A549 (cell line): ENCODE measurements at regions not wholly inside any gene's neighbourhood (a gene's known extent, or its start where the extent isn't known, plus 50 kb on each side); places are given as distances from the start of the nearest gene placed in this dataset.

ENCODE experiments used
- ATAC-seq, 2 experiments: fragments of 200-7000 bp in 1 of 2; fragments of >200 bp in 1 of 2; cut with Nextera tagmentation in 1 of 2; cut with Tn5 transposase in 1 of 2; 3 replicates each; pipeline versions ENCODE4 v1.8.0 to v1.9.1; 2018 to 2020; ENCODE audit warnings: mild to moderate bottlenecking in 1 of 2, moderate library complexity in 1 of 2
- CTCF ChIA-PET: fragments of 300-600 bp; sonication (Branson Sonifier 250); formaldehyde crosslinking; extraction: SDS; loops from one replicate; lab custom pipeline; 2021; ENCODE audit warnings: antibody characterized with exemption, inconsistent platforms; lab: Yijun Ruan, JAX
- POLR2A ChIA-PET: fragments of 350-600 bp; formaldehyde crosslinking; extraction: SDS; loops from one replicate; lab custom pipeline; 2021; ENCODE audit warnings: antibody characterized with exemption, inconsistent platforms; lab: Yijun Ruan, JAX
- DNase-seq, 2 experiments: peaks; one replicate each; pipeline versions ENCODE4 v3.0.0 to v3.0.0-alpha.2; 2011 to 2016; ENCODE audit warnings: low read depth in 1 of 2, low spot score in 1 of 2
- FAIRE-seq: peaks from 2 replicates; lab custom pipeline; 2011; peaks lifted over from hg19 to GRCh38; lab: Jason Lieb, UNC
- H3K27ac ChIP-seq, 2 experiments: fragments of >200 bp; sonication (Bioruptor Twin); formaldehyde crosslinking; 3 replicates each; pipeline ENCODE4 v1.5.1; 2016 to 2017
- H3K4me1 ChIP-seq: fragments of >200 bp; sonication (Bioruptor Twin); formaldehyde crosslinking; 3 replicates; pipeline ENCODE4 v1.6.1; 2016
- H3K4me2 ChIP-seq: fragments of >200 bp; sonication (Bioruptor Twin); formaldehyde crosslinking; 3 replicates; pipeline ENCODE4 v1.6.1; 2016
- H3K4me3 ChIP-seq: fragments of >200 bp; sonication (Bioruptor Twin); formaldehyde crosslinking; 3 replicates; pipeline ENCODE4 v1.5.1; 2016
- H3K9me3 ChIP-seq: fragments of >200 bp; sonication (Bioruptor Twin); formaldehyde crosslinking; 3 replicates; pipeline ENCODE4 v1.6.1; 2016
- BCL3 ChIP-seq: fragments of >200 bp; sonication (Bioruptor Twin); formaldehyde crosslinking; IDR thresholded peaks from 3 replicates; pipeline ENCODE4 v1.6.1; 2016
- BHLHE40 ChIP-seq: IDR thresholded peaks from 2 replicates; pipeline ENCODE4 v1.6.1; 2012; ENCODE audit warnings: low read depth, low read length, inconsistent platforms
- CBX8 ChIP-seq: fragments of 200-600 bp; sonication (generic); IDR thresholded peaks from 2 replicates; pipeline ENCODE4 v1.6.1; 2016
- CEBPB ChIP-seq, 2 experiments: fragments of >200 bp in 1 of 2; sonication (Bioruptor Twin) in 1 of 2; formaldehyde crosslinking in 1 of 2; IDR thresholded peaks; 2 replicates each; pipeline ENCODE4 v1.6.1; 2012 to 2016
- CHD2 ChIP-seq: fragments of 150-350 bp; IDR thresholded peaks from 2 replicates; pipeline ENCODE4 v1.6.1; 2014; ENCODE audit warnings: low read length; ENCODE audit not compliant: partially characterized antibody
- CTCF ChIP-seq: fragments of >200 bp; sonication (Bioruptor Twin); formaldehyde crosslinking; IDR thresholded peaks from 3 replicates; pipeline ENCODE4 v1.5.1; 2016
- E2F6 ChIP-seq: IDR thresholded peaks from 2 replicates; pipeline ENCODE4 v1.6.1; 2012; ENCODE audit warnings: low read depth, borderline replicate concordance
- EHF ChIP-seq: fragments of 250-450 bp; sonication (Bioruptor Pico); IDR thresholded peaks from 2 replicates; pipeline ENCODE4 v1.5.0; 2020; ENCODE audit warnings: mild to moderate bottlenecking
- EP300 ChIP-seq, 2 experiments: fragments of >200 bp; sonication (Bioruptor Twin); formaldehyde crosslinking; IDR thresholded peaks; 2 replicates in 1 of 2; 3 replicates in 1 of 2; pipeline ENCODE4 v1.6.1; 2016 to 2017
- FOSB ChIP-seq: fragments of 250-450 bp; sonication (Bioruptor Pico); IDR thresholded peaks from 2 replicates; pipeline ENCODE4 v1.5.0; 2020; ENCODE audit warnings: mild to moderate bottlenecking, moderate library complexity
- FOSL2 ChIP-seq, 2 experiments: fragments of 450-650 bp in 1 of 2; fragments of >200 bp in 1 of 2; sonication (Bioruptor Twin) in 1 of 2; formaldehyde crosslinking; IDR thresholded peaks; 2 replicates each; pipeline versions ENCODE4 v1.5.0 to v1.6.1; 2016 to 2020; ENCODE audit warnings: mild to moderate bottlenecking in 1 of 2, moderate library complexity in 1 of 2
- FOXS1 ChIP-seq: fragments of 250-450 bp; sonication (Bioruptor Pico); IDR thresholded peaks from 2 replicates; pipeline ENCODE4 v1.5.0; 2020; ENCODE audit warnings: mild to moderate bottlenecking, moderate library complexity
- GATA3 ChIP-seq: IDR thresholded peaks from 2 replicates; pipeline ENCODE4 v1.6.1; 2012; ENCODE audit warnings: borderline replicate concordance
- HDAC2 ChIP-seq: fragments of 200-600 bp; sonication (generic); IDR thresholded peaks from 2 replicates; pipeline ENCODE4 v1.6.1; 2016
- HEYL ChIP-seq: fragments of 250-450 bp; sonication (Bioruptor Pico); IDR thresholded peaks from 2 replicates; pipeline ENCODE4 v1.8.0; 2021; ENCODE audit warnings: mild to moderate bottlenecking, moderate library complexity
- HOXB13 ChIP-seq: fragments of 250-450 bp; sonication (Bioruptor Pico); IDR thresholded peaks from 2 replicates; pipeline ENCODE4 v1.5.0; 2020; ENCODE audit warnings: low read depth, mild to moderate bottlenecking, moderate library complexity
- KDM1A ChIP-seq: fragments of 200-600 bp; sonication (generic); IDR thresholded peaks from 2 replicates; pipeline ENCODE4 v1.6.1; 2016; ENCODE audit warnings: low read depth, mild to moderate bottlenecking
- KDM5A ChIP-seq: fragments of 200-600 bp; sonication (generic); IDR thresholded peaks from 2 replicates; pipeline ENCODE4 v1.6.1; 2016; ENCODE audit warnings: antibody characterized with exemption, mild to moderate bottlenecking
- MYC ChIP-seq: IDR thresholded peaks from 2 replicates; pipeline ENCODE4 v1.6.1; 2012; ENCODE audit warnings: mild to moderate bottlenecking, inconsistent platforms, low read length, improper control_type of control experiment, borderline replicate concordance
- NR3C1 ChIP-seq: fragments of >200 bp; sonication (Bioruptor Twin); formaldehyde crosslinking; IDR thresholded peaks from 3 replicates; pipeline ENCODE4 v1.6.1; 2017
- PHF8 ChIP-seq: fragments of 200-600 bp; sonication (generic); IDR thresholded peaks from 2 replicates; pipeline ENCODE4 v1.6.1; 2016; ENCODE audit warnings: low read depth, mild to moderate bottlenecking, antibody characterized with exemption, moderate library complexity, borderline replicate concordance
- POLR2AphosphoS2 ChIP-seq: conservative IDR thresholded peaks from 2 replicates; pipeline ENCODE4 v1.6.1; 2012; ENCODE audit warnings: low read length, improper control_type of control experiment, inconsistent platforms
- RAD21 ChIP-seq, 2 experiments: fragments of >200 bp in 1 of 2; sonication (Bioruptor Twin) in 1 of 2; formaldehyde crosslinking in 1 of 2; IDR thresholded peaks in 1 of 2; conservative IDR thresholded peaks in 1 of 2; 2 replicates in 1 of 2; 3 replicates in 1 of 2; pipeline ENCODE4 v1.6.1; 2012 to 2018; ENCODE audit warnings: inconsistent platforms in 1 of 2
- RCOR1 ChIP-seq: fragments of 150-350 bp; IDR thresholded peaks from 2 replicates; pipeline ENCODE4 v1.6.1; 2014; ENCODE audit warnings: antibody characterized with exemption, low read length, low read depth
- RFX5 ChIP-seq: fragments of 450-650 bp; IDR thresholded peaks from 2 replicates; pipeline ENCODE4 v1.7.1; 2014; ENCODE audit warnings: antibody characterized with exemption, mild to moderate bottlenecking, moderate library complexity
- RNF2 ChIP-seq: fragments of 200-600 bp; sonication (generic); IDR thresholded peaks from 2 replicates; pipeline ENCODE4 v1.6.1; 2016; ENCODE audit warnings: low read depth, mild to moderate bottlenecking, antibody characterized with exemption, moderate library complexity, borderline replicate concordance
- SMC3 ChIP-seq: fragments of >200 bp; sonication (Bioruptor Twin); formaldehyde crosslinking; IDR thresholded peaks from 3 replicates; pipeline ENCODE4 v1.6.1; 2018; ENCODE audit warnings: inconsistent platforms
- SREBF2 ChIP-seq: fragments of 450-650 bp; IDR thresholded peaks from 2 replicates; pipeline ENCODE4 v1.6.1; 2014; ENCODE audit warnings: mild to moderate bottlenecking, moderate library complexity
- ZFP36 ChIP-seq: fragments of 450-650 bp; IDR thresholded peaks from 2 replicates; pipeline ENCODE4 v1.6.1; 2014; ENCODE audit warnings: borderline replicate concordance; ENCODE audit not compliant: partially characterized antibody
- TF ChIP-seq, protein P1 (sequence below): fragments of >200 bp; sonication (Bioruptor Twin); formaldehyde crosslinking; IDR thresholded peaks from 2 replicates; pipeline ENCODE4 v1.6.1; 2016
- TF ChIP-seq, protein P2 (sequence below): fragments of 450-650 bp; IDR thresholded peaks from 2 replicates; pipeline ENCODE4 v1.6.1; 2014; ENCODE audit warnings: antibody characterized with exemption
- TF ChIP-seq, protein P3 (sequence below): fragments of 250-450 bp; sonication (Bioruptor Pico); IDR thresholded peaks from 2 replicates; pipeline ENCODE4 v1.5.0; 2020; ENCODE audit warnings: low read depth, mild to moderate bottlenecking, moderate library complexity

DNA sequence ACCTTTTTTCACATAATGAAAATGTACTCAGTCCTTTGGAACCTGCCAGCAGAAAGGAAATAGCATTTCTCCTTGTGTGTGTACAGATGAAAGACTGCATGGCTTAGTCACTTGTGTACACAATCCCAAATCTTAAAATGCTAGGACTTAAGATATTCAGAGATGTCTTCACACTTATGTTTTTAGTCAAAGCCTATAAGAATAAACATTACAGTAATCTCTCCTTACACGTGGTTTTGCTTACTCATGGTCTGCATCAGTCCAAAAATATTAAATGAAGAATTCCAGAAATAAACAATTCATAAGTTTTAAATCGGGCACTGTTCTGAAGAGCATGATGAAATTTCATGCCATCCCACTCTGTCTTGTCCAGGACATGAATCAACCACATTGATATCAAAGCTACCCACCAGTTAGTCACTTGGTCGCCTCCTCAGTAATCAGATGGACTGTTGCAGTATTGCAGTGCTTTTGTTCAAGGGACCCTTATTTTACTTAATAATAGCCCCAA is 75.7 kb upstream of the RRP15 start (continued):
- no peak for TF ChIP-seq CTCF
- TF ChIP-seq HDAC2, result no peak
- no peak for TF ChIP-seq POLR2AphosphoS2
- no peak for TF ChIP-seq FOXS1 (CRISPR knock-in tag)
- TF ChIP-seq FOSB (CRISPR knock-in tag), result no peak
- TF ChIP-seq SMC3, result no peak
- TF ChIP-seq, protein P1, sequence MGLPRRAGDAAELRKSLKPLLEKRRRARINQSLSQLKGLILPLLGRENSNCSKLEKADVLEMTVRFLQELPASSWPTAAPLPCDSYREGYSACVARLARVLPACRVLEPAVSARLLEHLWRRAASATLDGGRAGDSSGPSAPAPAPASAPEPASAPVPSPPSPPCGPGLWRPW, result 0 out of 2 replicates have a peak, but pooled peaks have one; percentile 45
- TF ChIP-seq EP300 (IDR thresholded peaks at IDR 0.05), result peak; percentile 79; a peak in 2 of 5 replicates
- no peak for TF ChIP-seq KDM1A
- TF ChIP-seq MYC, result no peak
- TF ChIP-seq HOXB13 (CRISPR knock-in tag), result no peak
- TF ChIP-seq RAD21 (conservative IDR thresholded peaks at IDR 0.05 in 1 of 2, IDR thresholded peaks at IDR 0.05 in 1 of 2), result no peak; a peak in 1 of 5 replicates
- TF ChIP-seq E2F6, result no peak
- peak; percentile 88 for TF ChIP-seq FOSL2 (IDR thresholded peaks at IDR 0.05)
- peak; percentile 69 for TF ChIP-seq FOSL2 (CRISPR knock-in tag; IDR thresholded peaks at IDR 0.05)
- TF ChIP-seq SREBF2, result no peak
- TF ChIP-seq PHF8, result no peak
- no peak for TF ChIP-seq CBX8
- TF ChIP-seq CHD2, result no peak
- TF ChIP-seq BCL3, result peak; percentile 65; the same call in 1 of the 3 replicates
- TF ChIP-seq HEYL, result no peak
- TF ChIP-seq, protein P2, sequence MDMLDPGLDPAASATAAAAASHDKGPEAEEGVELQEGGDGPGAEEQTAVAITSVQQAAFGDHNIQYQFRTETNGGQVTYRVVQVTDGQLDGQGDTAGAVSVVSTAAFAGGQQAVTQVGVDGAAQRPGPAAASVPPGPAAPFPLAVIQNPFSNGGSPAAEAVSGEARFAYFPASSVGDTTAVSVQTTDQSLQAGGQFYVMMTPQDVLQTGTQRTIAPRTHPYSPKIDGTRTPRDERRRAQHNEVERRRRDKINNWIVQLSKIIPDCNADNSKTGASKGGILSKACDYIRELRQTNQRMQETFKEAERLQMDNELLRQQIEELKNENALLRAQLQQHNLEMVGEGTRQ, result no peak
- peak; percentile 17; the same call in 1 of the 2 replicates for TF ChIP-seq GATA3
- no peak for TF ChIP-seq KDM5A
- TF ChIP-seq EHF (CRISPR knock-in tag), result no peak

GRCh38 chr1:218211241-218211640 is 73.9 kb upstream of the RRP15 start:
- peaks cover 33% of the 10 kb centered on the region for H3K4me1 ChIP-seq
- CTCF ChIA-PET, result interaction anchor here (1.1 to 2.2 kb wide), 2 partner anchors 40 to 88 kb away, joined by 3 to 8 read pairs; no protein-coding TSS in a partner anchor
- POLR2A ChIA-PET, result interaction anchor here (0.6 kb wide), 1 partner anchor 1656 kb away, joined by 3 read pairs; no protein-coding TSS in a partner anchor
- no peak overlapping the region for H3K4me3 ChIP-seq
- no peaks in the 10 kb centered on the region for H3K9me3 ChIP-seq
- peak overlapping the region in 1 of 2 experiments; percentile 77; a peak in 2 of 6 replicates for H3K27ac ChIP-seq
- no peak for FAIRE-seq
- no peak for ATAC-seq
- DNase-seq, result no peak
- TF ChIP-seq FOSL2 (IDR thresholded peaks at IDR 0.05) (no peak), FOSL2 (CRISPR knock-in tag; IDR thresholded peaks at IDR 0.05) (no peak), NR3C1 (no peak), EHF (CRISPR knock-in tag) (no peak), ZFP36 (no peak), SREBF2 (no peak), RFX5 (no peak), POLR2AphosphoS2 (no peak), FOSB (CRISPR knock-in tag) (no peak), CEBPB (IDR thresholded peaks at IDR 0.05) (no peak), RNF2 (no peak), BHLHE40 (no peak), RCOR1 (no peak)
- TF ChIP-seq, protein P3, sequence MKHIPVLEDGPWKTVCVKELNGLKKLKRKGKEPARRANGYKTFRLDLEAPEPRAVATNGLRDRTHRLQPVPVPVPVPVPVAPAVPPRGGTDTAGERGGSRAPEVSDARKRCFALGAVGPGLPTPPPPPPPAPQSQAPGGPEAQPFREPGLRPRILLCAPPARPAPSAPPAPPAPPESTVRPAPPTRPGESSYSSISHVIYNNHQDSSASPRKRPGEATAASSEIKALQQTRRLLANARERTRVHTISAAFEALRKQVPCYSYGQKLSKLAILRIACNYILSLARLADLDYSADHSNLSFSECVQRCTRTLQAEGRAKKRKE (CRISPR knock-in tag), result no peak
- H3K4me2 ChIP-seq, result peak overlapping the region; percentile 32; the same call in 2 of the 3 replicates
